ENCODE measurements at regions not wholly inside any gene's neighbourhood (a gene's known extent, or its start where the extent isn't known, plus 50 kb on each side); places are given as distances from the start of the nearest gene placed in this dataset.

GRCh38 chr9:90428517-90428916, 214.1 kb downstream of the DIRAS2 start:
- H3K4me1 ChIP-seq, result no peaks in the 10 kb centered on the region
- H3K9me3 ChIP-seq, result no peaks in the 10 kb centered on the region
- TF ChIP-seq POLR2AphosphoS5 (IDR thresholded peaks at IDR 0.05) (no peak), POLR2A (IDR thresholded peaks at IDR 0.05) (no peak), CTCF (IDR thresholded peaks at IDR 0.05) (no peak)
- no peak for DNase-seq (ENCODE audit: low spot score in 2 of 2)
- no peaks in the 10 kb centered on the region for H3K36me3 ChIP-seq
- no peak overlapping the region for H3K4me3 ChIP-seq
- intact Hi-C loops (cut with DNase I; ENCODE audit: low total_unique reads), result no loop called here
- H3K27ac ChIP-seq, result no peak overlapping the region
- no peaks in the 10 kb centered on the region for H3K27me3 ChIP-seq

- no peak for DNase-seq (ENCODE audit: low spot score in 2 of 2)
- Histone ChIP-seq H3K4me1 (no peaks in the 10 kb centered on the region), H3K9me3 (no peaks in the 10 kb centered on the region), H3K4me3 (no peak overlapping the region), H3K36me3 (no peaks in the 10 kb centered on the region), H3K27ac (peak overlapping the region; percentile 2 to 68), H3K27me3 (no peaks in the 10 kb centered on the region)
- no peak for TF ChIP-seq POLR2A (IDR thresholded peaks at IDR 0.05)
- TF ChIP-seq POLR2AphosphoS5 (IDR thresholded peaks at IDR 0.05), result no peak
- no peak for TF ChIP-seq CTCF (IDR thresholded peaks at IDR 0.05)
- intact Hi-C loops (cut with DNase I; ENCODE audit: low total_unique reads), result no loop called here
Observed at GRCh38 chr9:90432951-90433350, 209.7 kb downstream of the DIRAS2 start.

- DNase-seq (ENCODE audit: low spot score in 2 of 2), result peak; percentile 48 to 62
- Histone ChIP-seq H3K36me3 (no peaks in the 10 kb centered on the region), H3K4me1 (no peaks in the 10 kb centered on the region), H3K4me3 (peak overlapping the region in 2 of 3 donors; percentile 13 to 15), H3K27ac (peak overlapping the region; percentile 2 to 68), H3K9me3 (no peaks in the 10 kb centered on the region), H3K27me3 (no peaks in the 10 kb centered on the region)
- intact Hi-C loops (cut with DNase I; ENCODE audit: low total_unique reads), result no loop called here
- TF ChIP-seq POLR2A (IDR thresholded peaks at IDR 0.05), result no peak
- no peak for TF ChIP-seq CTCF (IDR thresholded peaks at IDR 0.05)
- no peak for TF ChIP-seq POLR2AphosphoS5 (IDR thresholded peaks at IDR 0.05)
Observed at GRCh38 chr9:90433398-90433941, 209.2 kb downstream of the DIRAS2 start.

GRCh38 chr9:90441814-90442213, 200.8 kb downstream of the DIRAS2 start:
- H3K36me3 ChIP-seq, result no peaks in the 10 kb centered on the region
- H3K4me1 ChIP-seq, result no peaks in the 10 kb centered on the region
- no peak overlapping the region for H3K27ac ChIP-seq
- H3K9me3 ChIP-seq, result peaks cover 0 to 6% of the 10 kb centered on the region in 2 donors
- no peak for TF ChIP-seq POLR2AphosphoS5 (IDR thresholded peaks at IDR 0.05)
- no peak for TF ChIP-seq POLR2A (IDR thresholded peaks at IDR 0.05)
- H3K27me3 ChIP-seq, result no peaks in the 10 kb centered on the region
- no peak for DNase-seq (ENCODE audit: low spot score in 2 of 2)
- no peak overlapping the region for H3K4me3 ChIP-seq
- intact Hi-C loops (cut with DNase I; ENCODE audit: low total_unique reads), result no loop called here

DNA sequence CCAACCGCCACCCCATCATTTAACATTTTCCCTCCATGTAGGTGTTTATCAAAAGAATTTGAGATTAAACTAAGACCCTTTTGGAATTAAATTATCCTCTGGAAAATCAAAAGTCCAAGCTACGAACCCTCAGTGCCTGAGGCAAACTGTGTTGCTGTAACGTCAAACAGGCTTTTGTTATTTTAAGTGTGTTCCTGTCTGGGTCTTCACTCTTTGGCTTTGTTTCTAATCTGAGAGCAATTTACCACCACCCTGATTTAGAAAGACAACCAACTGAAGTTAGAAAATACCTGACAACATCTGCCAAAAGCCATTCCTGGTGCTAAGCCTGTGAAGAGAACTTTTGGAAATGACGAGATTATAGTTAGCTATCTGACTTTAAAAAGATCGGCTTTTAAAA, 199.9 kb downstream of the DIRAS2 start:
- H3K9me3 ChIP-seq, result peaks cover 0 to 6% of the 10 kb centered on the region in 2 donors
- H3K4me1 ChIP-seq, result no peaks in the 10 kb centered on the region
- H3K27me3 ChIP-seq, result no peaks in the 10 kb centered on the region
- H3K4me3 ChIP-seq, result no peak overlapping the region
- TF ChIP-seq POLR2A (IDR thresholded peaks at IDR 0.05) (no peak), POLR2AphosphoS5 (IDR thresholded peaks at IDR 0.05) (no peak), CTCF (IDR thresholded peaks at IDR 0.05) (no peak)
- no peaks in the 10 kb centered on the region for H3K36me3 ChIP-seq
- intact Hi-C loops (cut with DNase I; ENCODE audit: low total_unique reads), result no loop called here
- DNase-seq (ENCODE audit: low spot score in 2 of 2), result no peak
- no peak overlapping the region for H3K27ac ChIP-seq

All from breast epithelium (tissue), 4 donors.